ENCODE measurements at regions not wholly inside any gene's neighbourhood (a gene's known extent, or its start where the extent isn't known, plus 50 kb on each side); places are given as distances from the start of the nearest gene placed in this dataset.

GRCh38 chrX:139448996-139449395 lies 81.5 kb upstream of the F9 start:
- no peak for TF ChIP-seq CTCF (conservative IDR thresholded peaks at IDR 0.05)
- no peak for TF ChIP-seq EZH2 (IDR thresholded peaks at IDR 0.05; ENCODE audit: low read depth)
